BE2C (cell line): ENCODE measurements at regions not wholly inside any gene's neighbourhood (a gene's known extent, or its start where the extent isn't known, plus 50 kb on each side); places are given as distances from the start of the nearest gene placed in this dataset.

Source experiments
- DNase-seq: peaks from one replicate; pipeline ENCODE4 v3.0.0-alpha.2; 2020
- H3K27me3 ChIP-seq: fragments of 250-450 bp; sonication (Bioruptor Pico); 2 replicates; pipeline ENCODE4 v1.5.1; 2020; ENCODE audit warnings: mild to moderate bottlenecking
- H3K36me3 ChIP-seq: fragments of 250-450 bp; sonication (Bioruptor Pico); 2 replicates; pipeline ENCODE4 v1.5.1; 2020; ENCODE audit warnings: mild to moderate bottlenecking
- H3K4me1 ChIP-seq: fragments of 250-450 bp; sonication (Bioruptor Pico); 2 replicates; pipeline ENCODE4 v1.5.1; 2020
- H3K4me3 ChIP-seq: 2 replicates; pipeline ENCODE4 v1.5.1; 2011; ENCODE audit warnings: low read depth, low read length
- H3K9me3 ChIP-seq: fragments of 250-450 bp; sonication (Bioruptor Pico); 2 replicates; pipeline ENCODE4 v1.5.1; 2020
- TF ChIP-seq, protein P1 (sequence below): IDR thresholded peaks from 2 replicates; pipeline ENCODE4 v1.5.1; 2012; ENCODE audit warnings: mild to moderate bottlenecking, low read depth, low read length

DNA sequence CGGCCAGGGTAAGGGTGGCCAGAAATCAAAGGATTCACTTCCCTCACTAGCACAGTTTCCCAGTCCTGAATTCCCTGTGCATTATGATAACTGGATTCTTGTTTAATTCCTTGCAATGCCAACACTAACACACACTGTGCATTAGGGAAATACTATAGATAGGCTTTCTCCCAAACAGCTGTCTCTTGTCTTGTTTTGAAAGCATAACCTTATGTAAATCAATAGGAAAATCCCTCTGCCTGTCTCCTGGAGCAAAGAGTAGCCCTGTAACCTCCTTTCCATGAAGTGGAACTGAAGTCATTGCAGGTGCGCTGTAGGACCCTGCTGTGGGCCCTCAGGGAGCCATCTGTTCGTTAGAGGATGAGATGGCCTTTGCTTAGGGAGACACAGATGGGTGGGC is 82.8 kb upstream of the FAM171A1 start:
- TF ChIP-seq, protein P1, sequence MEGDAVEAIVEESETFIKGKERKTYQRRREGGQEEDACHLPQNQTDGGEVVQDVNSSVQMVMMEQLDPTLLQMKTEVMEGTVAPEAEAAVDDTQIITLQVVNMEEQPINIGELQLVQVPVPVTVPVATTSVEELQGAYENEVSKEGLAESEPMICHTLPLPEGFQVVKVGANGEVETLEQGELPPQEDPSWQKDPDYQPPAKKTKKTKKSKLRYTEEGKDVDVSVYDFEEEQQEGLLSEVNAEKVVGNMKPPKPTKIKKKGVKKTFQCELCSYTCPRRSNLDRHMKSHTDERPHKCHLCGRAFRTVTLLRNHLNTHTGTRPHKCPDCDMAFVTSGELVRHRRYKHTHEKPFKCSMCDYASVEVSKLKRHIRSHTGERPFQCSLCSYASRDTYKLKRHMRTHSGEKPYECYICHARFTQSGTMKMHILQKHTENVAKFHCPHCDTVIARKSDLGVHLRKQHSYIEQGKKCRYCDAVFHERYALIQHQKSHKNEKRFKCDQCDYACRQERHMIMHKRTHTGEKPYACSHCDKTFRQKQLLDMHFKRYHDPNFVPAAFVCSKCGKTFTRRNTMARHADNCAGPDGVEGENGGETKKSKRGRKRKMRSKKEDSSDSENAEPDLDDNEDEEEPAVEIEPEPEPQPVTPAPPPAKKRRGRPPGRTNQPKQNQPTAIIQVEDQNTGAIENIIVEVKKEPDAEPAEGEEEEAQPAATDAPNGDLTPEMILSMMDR, result no peak
- peaks cover 3% of the 10 kb centered on the region; the same call in 1 of the 2 replicates for H3K27me3 ChIP-seq
- no peak for DNase-seq
- no peak overlapping the region for H3K4me3 ChIP-seq
- no peaks in the 10 kb centered on the region for H3K9me3 ChIP-seq
- H3K4me1 ChIP-seq, result no peaks in the 10 kb centered on the region
- H3K36me3 ChIP-seq, result no peaks in the 10 kb centered on the region

GRCh38 chr10:15453457-15453856 is 82.4 kb upstream of the FAM171A1 start:
- TF ChIP-seq, protein P1, result no peak
- Histone ChIP-seq H3K27me3 (peaks cover 3% of the 10 kb centered on the region; the same call in 1 of the 2 replicates), H3K4me1 (no peaks in the 10 kb centered on the region), H3K36me3 (no peaks in the 10 kb centered on the region), H3K9me3 (no peaks in the 10 kb centered on the region), H3K4me3 (no peak overlapping the region)
- DNase-seq, result no peak

- H3K27me3 ChIP-seq, result peaks cover 3% of the 10 kb centered on the region; the same call in 1 of the 2 replicates
- no peak overlapping the region for H3K4me3 ChIP-seq
- H3K4me1 ChIP-seq, result no peaks in the 10 kb centered on the region
- H3K9me3 ChIP-seq, result no peaks in the 10 kb centered on the region
- H3K36me3 ChIP-seq, result no peaks in the 10 kb centered on the region
- TF ChIP-seq, protein P1, result no peak
- DNase-seq, result no peak
Observed at GRCh38 chr10:15452545-15452944, 81.5 kb upstream of the FAM171A1 start.

- TF ChIP-seq, protein P1, result no peak
- H3K9me3 ChIP-seq, result no peaks in the 10 kb centered on the region
- H3K27me3 ChIP-seq, result peaks cover 3% of the 10 kb centered on the region; the same call in 1 of the 2 replicates
- H3K4me3 ChIP-seq, result no peak overlapping the region
- H3K36me3 ChIP-seq, result no peaks in the 10 kb centered on the region
- DNase-seq, result no peak
- H3K4me1 ChIP-seq, result no peaks in the 10 kb centered on the region
Observed at GRCh38 chr10:15451137-15452094, 80.3 kb upstream of the FAM171A1 start.

- Histone ChIP-seq H3K4me1 (no peaks in the 10 kb centered on the region), H3K4me3 (no peak overlapping the region)
- DNase-seq, result no peak
Observed at GRCh38 chr10:15448598-15448997, 77.5 kb upstream of the FAM171A1 start.

More at GRCh38 chr10:15448598-15448997, 77.5 kb upstream of the FAM171A1 start:
- Histone ChIP-seq H3K9me3 (no peaks in the 10 kb centered on the region), H3K27me3 (no peaks in the 10 kb centered on the region), H3K36me3 (no peaks in the 10 kb centered on the region)
- TF ChIP-seq, protein P1, result no peak
